HG02759 (cell line): ENCODE measurements at regions not wholly inside any gene's neighbourhood (a gene's known extent, or its start where the extent isn't known, plus 50 kb on each side); places are given as distances from the start of the nearest gene placed in this dataset.
"Not testable (repeated sequence)": the region's sequence is repeated elsewhere in the genome, so short reads cannot be mapped to it uniquely, and the experiment has no call there.

Source experiments
- ATAC-seq: cut with Tn5 transposase; IDR thresholded peaks from one replicate; pipeline ENCODE4 v1.9.1; 2021; ENCODE audit warnings: mild to moderate bottlenecking, moderate library complexity; ENCODE audit not compliant: unreplicated experiment

GRCh38 chr22:22061085-22062077 is 78.8 kb upstream of the TOP3B start:
- no peak for ATAC-seq

GRCh38 chr22:22060200-22061084 is 77.9 kb upstream of the TOP3B start:
- ATAC-seq = no peak

- ATAC-seq = no peak
These were observed 76.9 kb upstream of the TOP3B start for GRCh38 chr22:22059291-22060002.

GRCh38 chr22:22058633-22059290 is 76.2 kb upstream of the TOP3B start:
- ATAC-seq = no peak

- no peak for ATAC-seq
These were observed 75.2 kb upstream of the TOP3B start for GRCh38 chr22:22057617-22058378.

GRCh38 chr22:22056809-22057594 is 74.4 kb upstream of the TOP3B start:
- not testable (repeated sequence) for ATAC-seq

GRCh38 chr22:22052548-22053139 is 70.1 kb upstream of the TOP3B start:
- not testable (repeated sequence) for ATAC-seq

- ATAC-seq = not testable (repeated sequence)
These were observed 68.4 kb upstream of the TOP3B start for GRCh38 chr22:22051032-22051431.

- ATAC-seq = no peak
These were observed 67.7 kb upstream of the TOP3B start for GRCh38 chr22:22050141-22050775.

- no peak for ATAC-seq
These were observed 67.1 kb upstream of the TOP3B start for GRCh38 chr22:22049684-22050083.

GRCh38 chr22:22048981-22049531 is 66.5 kb upstream of the TOP3B start:
- no peak for ATAC-seq

GRCh38 chr22:22048318-22048942 is 65.8 kb upstream of the TOP3B start:
- no peak for ATAC-seq

GRCh38 chr22:22047776-22048175 is 65.2 kb upstream of the TOP3B start:
- no peak for ATAC-seq

- no peak for ATAC-seq
These were observed 64.7 kb upstream of the TOP3B start for GRCh38 chr22:22047266-22047665.

GRCh38 chr22:22046370-22046769 is 63.8 kb upstream of the TOP3B start:
- ATAC-seq = no peak

- no peak for ATAC-seq
These were observed 63.2 kb upstream of the TOP3B start for GRCh38 chr22:22045571-22046335.
